ENCODE measurements at regions not wholly inside any gene's neighbourhood (a gene's known extent, or its start where the extent isn't known, plus 50 kb on each side); places are given as distances from the start of the nearest gene placed in this dataset.
A peak's percentile ranks its signal among the peaks of the same experiment; 100 is the strongest.

- Histone ChIP-seq H3K4me1 (no peaks in the 10 kb centered on the region), H3K27me3 (no peaks in the 10 kb centered on the region), H3K36me3 (no peaks in the 10 kb centered on the region), H3K27ac (no peak overlapping the region), H3K9me3 (no peaks in the 10 kb centered on the region), H3K4me3 (no peak overlapping the region)
- TF ChIP-seq POLR2AphosphoS5 (IDR thresholded peaks at IDR 0.05) (no peak), EP300 (IDR thresholded peaks at IDR 0.05) (no peak), POLR2A (IDR thresholded peaks at IDR 0.05) (no peak), CTCF (IDR thresholded peaks at IDR 0.05) (no peak)
- intact Hi-C loops (cut with DNase I; ENCODE audit: low total_unique reads): no loop called here
- WGBS, 5 donors: 32 to 45% (median 38%) methylated on average over 3 of the region's 3 CpGs
- DNase-seq: peak in 1 of 2 donors; percentile 5
Observed at GRCh38 chr17:52824542-52824941, 666.0 kb upstream of the CA10 start.

- H3K9me3 ChIP-seq: no peaks in the 10 kb centered on the region
- intact Hi-C loops (cut with DNase I; ENCODE audit: low total_unique reads): no loop called here
- no peaks in the 10 kb centered on the region for H3K27me3 ChIP-seq
- no peak overlapping the region for H3K4me3 ChIP-seq
- H3K4me1 ChIP-seq: no peaks in the 10 kb centered on the region
- TF ChIP-seq POLR2A (IDR thresholded peaks at IDR 0.05): no peak
- TF ChIP-seq EP300 (IDR thresholded peaks at IDR 0.05): no peak
- no peak for TF ChIP-seq CTCF (IDR thresholded peaks at IDR 0.05)
- no peak for TF ChIP-seq POLR2AphosphoS5 (IDR thresholded peaks at IDR 0.05)
- DNase-seq: no peak
- no peaks in the 10 kb centered on the region for H3K36me3 ChIP-seq
- no peak overlapping the region for H3K27ac ChIP-seq
Observed at GRCh38 chr17:52823155-52823554, 664.6 kb upstream of the CA10 start.

DNA sequence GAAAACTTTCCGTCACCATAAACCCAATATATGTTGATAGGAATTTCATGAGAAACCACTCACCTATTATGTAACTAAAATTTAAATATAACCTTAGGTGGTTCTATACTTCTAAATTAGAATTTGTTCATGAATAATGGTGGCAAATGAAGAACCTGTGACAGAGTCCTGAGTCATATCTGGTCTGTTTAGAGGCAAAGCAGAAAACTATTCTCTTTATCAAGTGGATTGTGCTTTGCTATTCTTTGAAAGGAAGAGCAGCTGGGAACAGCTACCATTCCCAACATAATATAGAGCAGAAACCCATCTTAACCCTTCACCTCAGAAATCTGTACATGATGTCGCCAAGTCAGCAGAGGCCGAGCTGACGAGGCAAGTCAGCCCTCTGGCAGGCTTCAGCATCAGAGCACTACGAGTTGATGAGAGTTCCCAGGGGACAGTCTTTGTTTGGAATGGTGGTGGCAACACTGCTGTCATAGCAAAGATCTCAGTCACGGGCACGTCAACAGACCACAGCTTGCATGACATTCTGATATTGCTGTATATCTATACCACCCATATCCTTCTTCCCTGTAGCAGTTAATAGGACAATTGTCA lies 631.9 kb upstream of the CA10 start:
- Histone ChIP-seq H3K4me3 (no peak overlapping the region), H3K27me3 (no peaks in the 10 kb centered on the region), H3K27ac (no peak overlapping the region), H3K9me3 (peaks cover 0 to 6% (median 0%) of the 10 kb centered on the region in 4 donors), H3K36me3 (no peaks in the 10 kb centered on the region), H3K4me1 (no peaks in the 10 kb centered on the region)
- TF ChIP-seq EP300 (IDR thresholded peaks at IDR 0.05) (no peak), POLR2A (IDR thresholded peaks at IDR 0.05) (no peak), CTCF (IDR thresholded peaks at IDR 0.05) (no peak)
- WGBS, 5 donors: 73 to 82% (median 77%) methylated on average over 7 of the region's 7 CpGs
- intact Hi-C loops (cut with DNase I; ENCODE audit: low total_unique reads): no loop called here
- DNase-seq: peak in 1 of 2 donors; percentile 4

GRCh38 chr17:52789829-52790228 lies 631.3 kb upstream of the CA10 start:
- no peak overlapping the region for H3K4me3 ChIP-seq
- H3K4me1 ChIP-seq: no peaks in the 10 kb centered on the region
- intact Hi-C loops (cut with DNase I; ENCODE audit: low total_unique reads): no loop called here
- peaks cover 0 to 5% (median 0%) of the 10 kb centered on the region in 4 donors for H3K9me3 ChIP-seq
- H3K27ac ChIP-seq: no peak overlapping the region
- H3K27me3 ChIP-seq: no peaks in the 10 kb centered on the region
- WGBS, 5 donors: 32 to 49% (median 37%) methylated on average over 3 of the region's 3 CpGs
- DNase-seq: no peak
- TF ChIP-seq POLR2AphosphoS5 (IDR thresholded peaks at IDR 0.05) (no peak), CTCF (IDR thresholded peaks at IDR 0.05) (no peak), EP300 (IDR thresholded peaks at IDR 0.05) (no peak), POLR2A (IDR thresholded peaks at IDR 0.05) (no peak)
- no peaks in the 10 kb centered on the region for H3K36me3 ChIP-seq

Measured in stomach (tissue), 8 donors.